ENCODE measurements at regions not wholly inside any gene's neighbourhood (a gene's known extent, or its start where the extent isn't known, plus 50 kb on each side); places are given as distances from the start of the nearest gene placed in this dataset.

GRCh38 chr13:44131069-44131614, 242.5 kb upstream of the SERP2 start:
- TF ChIP-seq FOSL1 (IDR thresholded peaks at IDR 0.05; ENCODE audit: insufficient read depth, low read depth, low read length) (no peak), CREB1 (IDR thresholded peaks at IDR 0.05) (no peak), TAF1 (IDR thresholded peaks at IDR 0.05; ENCODE audit: low read depth, low read length) (no peak), PHF8 (conservative IDR thresholded peaks at IDR 0.05; ENCODE audit: low read depth, low read length) (no peak), POLR2A (IDR thresholded peaks at IDR 0.05; ENCODE audit: control extremely low read depth in 1 of 2, low read depth in 2 of 2, low read length in 2 of 2) (no peak), HDAC2 (IDR thresholded peaks at IDR 0.05; ENCODE audit: borderline replicate concordance in 1 of 2, low read depth in 2 of 2, low read length in 2 of 2) (no peak), BCL11A (IDR thresholded peaks at IDR 0.05; ENCODE audit: low read depth in 2 of 2, low read length in 2 of 2) (no peak), SIRT6 (IDR thresholded peaks at IDR 0.05; ENCODE audit: low read length) (no peak), EP300 (IDR thresholded peaks at IDR 0.05; ENCODE audit: borderline replicate concordance in 1 of 2, low read depth in 2 of 2, low read length in 2 of 2) (no peak)
- TF ChIP-seq, protein P1, sequence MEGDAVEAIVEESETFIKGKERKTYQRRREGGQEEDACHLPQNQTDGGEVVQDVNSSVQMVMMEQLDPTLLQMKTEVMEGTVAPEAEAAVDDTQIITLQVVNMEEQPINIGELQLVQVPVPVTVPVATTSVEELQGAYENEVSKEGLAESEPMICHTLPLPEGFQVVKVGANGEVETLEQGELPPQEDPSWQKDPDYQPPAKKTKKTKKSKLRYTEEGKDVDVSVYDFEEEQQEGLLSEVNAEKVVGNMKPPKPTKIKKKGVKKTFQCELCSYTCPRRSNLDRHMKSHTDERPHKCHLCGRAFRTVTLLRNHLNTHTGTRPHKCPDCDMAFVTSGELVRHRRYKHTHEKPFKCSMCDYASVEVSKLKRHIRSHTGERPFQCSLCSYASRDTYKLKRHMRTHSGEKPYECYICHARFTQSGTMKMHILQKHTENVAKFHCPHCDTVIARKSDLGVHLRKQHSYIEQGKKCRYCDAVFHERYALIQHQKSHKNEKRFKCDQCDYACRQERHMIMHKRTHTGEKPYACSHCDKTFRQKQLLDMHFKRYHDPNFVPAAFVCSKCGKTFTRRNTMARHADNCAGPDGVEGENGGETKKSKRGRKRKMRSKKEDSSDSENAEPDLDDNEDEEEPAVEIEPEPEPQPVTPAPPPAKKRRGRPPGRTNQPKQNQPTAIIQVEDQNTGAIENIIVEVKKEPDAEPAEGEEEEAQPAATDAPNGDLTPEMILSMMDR (IDR thresholded peaks at IDR 0.05; ENCODE audit: control extremely low read depth in 1 of 3, insufficient read depth in 1 of 3, low read depth in 1 of 3, low read length in 3 of 3), result no peak
